ENCODE measurements at regions not wholly inside any gene's neighbourhood (a gene's known extent, or its start where the extent isn't known, plus 50 kb on each side); places are given as distances from the start of the nearest gene placed in this dataset.

- H3K27me3 Mint-ChIP-seq, result peaks cover 22% of the 10 kb centered on the region
- H3K9me3 Mint-ChIP-seq, result peaks cover 15% of the 10 kb centered on the region
- H3K4me1 Mint-ChIP-seq, result no peaks in the 10 kb centered on the region
- no peak overlapping the region for H3K27ac Mint-ChIP-seq
- H3K36me3 Mint-ChIP-seq (ENCODE audit: low read depth), result no peaks in the 10 kb centered on the region
- CTCF ChIA-PET, result interaction anchor here (1.2 kb wide), 1 partner anchor 257 kb away, joined by 3 read pairs; no protein-coding TSS in a partner anchor
- POLR2A ChIA-PET, result no interaction called here
- DNase-seq, result no peak
- no peak overlapping the region for H3K4me3 Mint-ChIP-seq
Measured at GRCh38 chr10:30256084-30256483, 93.0 kb downstream of the MTPAP start.

- Mint-ChIP-seq H3K27ac (no peak overlapping the region), H3K9me3 (peaks cover 15% of the 10 kb centered on the region), H3K36me3 (ENCODE audit: low read depth) (no peaks in the 10 kb centered on the region), H3K27me3 (peaks cover 23% of the 10 kb centered on the region), H3K4me3 (no peak overlapping the region), H3K4me1 (no peaks in the 10 kb centered on the region)
- ChIA-PET CTCF (interaction anchor here (0.7 to 1.2 kb wide), 3 partner anchors 70 to 256 kb away, joined by 3 to 7 read pairs (median 5); no protein-coding TSS in a partner anchor), POLR2A (no interaction called here)
- no peak for DNase-seq
Measured at GRCh38 chr10:30254926-30255325, 94.2 kb downstream of the MTPAP start.

- ChIA-PET CTCF (no interaction called here), POLR2A (no interaction called here)
- Mint-ChIP-seq H3K9me3 (peaks cover 11% of the 10 kb centered on the region), H3K27ac (no peak overlapping the region), H3K36me3 (ENCODE audit: low read depth) (peaks cover 3% of the 10 kb centered on the region), H3K27me3 (peaks cover 12% of the 10 kb centered on the region), H3K4me3 (no peak overlapping the region), H3K4me1 (peaks cover 8% of the 10 kb centered on the region)
- no peak for DNase-seq
Measured at GRCh38 chr10:30248728-30249127, 100.3 kb downstream of the MTPAP start.

- Mint-ChIP-seq H3K4me3 (no peak overlapping the region), H3K27me3 (peaks cover 12% of the 10 kb centered on the region), H3K9me3 (peaks cover 11% of the 10 kb centered on the region), H3K27ac (no peak overlapping the region), H3K4me1 (peaks cover 8% of the 10 kb centered on the region), H3K36me3 (ENCODE audit: low read depth) (peaks cover 3% of the 10 kb centered on the region)
- DNase-seq, result no peak
- POLR2A ChIA-PET, result no interaction called here
- CTCF ChIA-PET, result no interaction called here
Measured at GRCh38 chr10:30247704-30248103, 101.4 kb downstream of the MTPAP start.

GRCh38 chr10:30241422-30242110 is 107.5 kb downstream of the MTPAP start:
- H3K4me3 Mint-ChIP-seq, result no peak overlapping the region
- no peaks in the 10 kb centered on the region for H3K36me3 Mint-ChIP-seq (ENCODE audit: low read depth)
- H3K4me1 Mint-ChIP-seq, result no peaks in the 10 kb centered on the region
- ChIA-PET CTCF (interaction anchor here (0.7 to 3.5 kb wide), 7 partner anchors 11 to 243 kb away, joined by 3 to 21 read pairs (median 4); no protein-coding TSS in a partner anchor), POLR2A (no interaction called here)
- no peaks in the 10 kb centered on the region for H3K9me3 Mint-ChIP-seq
- H3K27ac Mint-ChIP-seq, result no peak overlapping the region
- no peak for DNase-seq
- peaks cover 12% of the 10 kb centered on the region for H3K27me3 Mint-ChIP-seq

GRCh38 chr10:30238836-30239235 is 110.2 kb downstream of the MTPAP start:
- peaks cover 17% of the 10 kb centered on the region for H3K27me3 Mint-ChIP-seq
- H3K4me1 Mint-ChIP-seq, result no peaks in the 10 kb centered on the region
- no peaks in the 10 kb centered on the region for H3K9me3 Mint-ChIP-seq
- H3K36me3 Mint-ChIP-seq (ENCODE audit: low read depth), result no peaks in the 10 kb centered on the region
- POLR2A ChIA-PET, result no interaction called here
- no peak overlapping the region for H3K4me3 Mint-ChIP-seq
- CTCF ChIA-PET, result interaction anchor here (1.0 kb wide), 1 partner anchor 227 kb away, joined by 3 read pairs; no protein-coding TSS in a partner anchor
- no peak overlapping the region for H3K27ac Mint-ChIP-seq
- DNase-seq, result no peak

GRCh38 chr10:30233186-30233959 is 115.7 kb downstream of the MTPAP start:
- H3K9me3 Mint-ChIP-seq, result no peaks in the 10 kb centered on the region
- no peak overlapping the region for H3K4me3 Mint-ChIP-seq
- POLR2A ChIA-PET, result no interaction called here
- H3K36me3 Mint-ChIP-seq (ENCODE audit: low read depth), result no peaks in the 10 kb centered on the region
- DNase-seq, result no peak
- peaks cover 11% of the 10 kb centered on the region for H3K27me3 Mint-ChIP-seq
- no peak overlapping the region for H3K27ac Mint-ChIP-seq
- H3K4me1 Mint-ChIP-seq, result peaks cover 22% of the 10 kb centered on the region
- CTCF ChIA-PET, result interaction anchor here (0.5 to 1.0 kb wide), 2 partner anchors 235 to 512 kb away, joined by 3 to 4 read pairs; no protein-coding TSS in a partner anchor

GRCh38 chr10:30231709-30232108 is 117.4 kb downstream of the MTPAP start:
- Mint-ChIP-seq H3K4me1 (peaks cover 22% of the 10 kb centered on the region), H3K4me3 (no peak overlapping the region), H3K9me3 (no peaks in the 10 kb centered on the region), H3K27ac (no peak overlapping the region), H3K36me3 (ENCODE audit: low read depth) (no peaks in the 10 kb centered on the region), H3K27me3 (peaks cover 7% of the 10 kb centered on the region)
- POLR2A ChIA-PET, result interaction anchor here (0.8 kb wide), 1 partner anchor 205 kb away, joined by 3 read pairs; no protein-coding TSS in a partner anchor
- DNase-seq, result no peak
- CTCF ChIA-PET, result interaction anchor here (1.1 to 4.7 kb wide), 4 partner anchors 9 to 233 kb away, joined by 3 to 21 read pairs (median 6); no protein-coding TSS in a partner anchor

GRCh38 chr10:30231071-30231652 is 117.9 kb downstream of the MTPAP start:
- Mint-ChIP-seq H3K4me3 (no peak overlapping the region), H3K27me3 (peaks cover 7% of the 10 kb centered on the region), H3K4me1 (peaks cover 22% of the 10 kb centered on the region), H3K27ac (peak overlapping the region; percentile 61), H3K36me3 (ENCODE audit: low read depth) (no peaks in the 10 kb centered on the region), H3K9me3 (no peaks in the 10 kb centered on the region)
- POLR2A ChIA-PET, result interaction anchor here (0.8 kb wide), 1 partner anchor 204 kb away, joined by 3 read pairs; no protein-coding TSS in a partner anchor
- no peak for DNase-seq
- CTCF ChIA-PET, result interaction anchor here (1.1 to 4.7 kb wide), 4 partner anchors 9 to 233 kb away, joined by 3 to 21 read pairs (median 6); no protein-coding TSS in a partner anchor

- no peaks in the 10 kb centered on the region for H3K9me3 Mint-ChIP-seq
- H3K4me1 Mint-ChIP-seq, result peaks cover 22% of the 10 kb centered on the region
- H3K27me3 Mint-ChIP-seq, result peaks cover under 1% of the 10 kb centered on the region
- no peak for DNase-seq
- ChIA-PET CTCF (interaction anchor here (0.6 to 4.7 kb wide), 3 partner anchors 11 to 314 kb away, joined by 3 to 21 read pairs (median 5); no protein-coding TSS in a partner anchor), POLR2A (no interaction called here)
- H3K4me3 Mint-ChIP-seq, result no peak overlapping the region
- H3K27ac Mint-ChIP-seq, result no peak overlapping the region
- no peaks in the 10 kb centered on the region for H3K36me3 Mint-ChIP-seq (ENCODE audit: low read depth)
Measured at GRCh38 chr10:30229536-30229935, 119.5 kb downstream of the MTPAP start.

- DNase-seq, result no peak
- H3K4me3 Mint-ChIP-seq, result no peak overlapping the region
- POLR2A ChIA-PET, result no interaction called here
- no peaks in the 10 kb centered on the region for H3K36me3 Mint-ChIP-seq (ENCODE audit: low read depth)
- no peak overlapping the region for H3K27ac Mint-ChIP-seq
- CTCF ChIA-PET, result interaction anchor here (4.7 kb wide), 1 partner anchor 12 kb away, joined by 21 read pairs; no protein-coding TSS in a partner anchor
- H3K4me1 Mint-ChIP-seq, result peaks cover 22% of the 10 kb centered on the region
- no peaks in the 10 kb centered on the region for H3K9me3 Mint-ChIP-seq
- H3K27me3 Mint-ChIP-seq, result peaks cover 3% of the 10 kb centered on the region
Measured at GRCh38 chr10:30228417-30229036, 120.6 kb downstream of the MTPAP start.

GRCh38 chr10:30227481-30227880 is 121.6 kb downstream of the MTPAP start:
- H3K4me1 Mint-ChIP-seq, result peaks cover 22% of the 10 kb centered on the region
- ChIA-PET CTCF (interaction anchor here (0.7 to 1.3 kb wide), 2 partner anchors 8 to 48 kb away, joined by 3 read pairs; no protein-coding TSS in a partner anchor), POLR2A (no interaction called here)
- H3K27me3 Mint-ChIP-seq, result peaks cover 6% of the 10 kb centered on the region
- H3K9me3 Mint-ChIP-seq, result no peaks in the 10 kb centered on the region
- no peaks in the 10 kb centered on the region for H3K36me3 Mint-ChIP-seq (ENCODE audit: low read depth)
- DNase-seq, result no peak
- no peak overlapping the region for H3K4me3 Mint-ChIP-seq
- H3K27ac Mint-ChIP-seq, result no peak overlapping the region

All from activated CD4-positive, alpha-beta T cell treated with anti-CD3 and anti-CD28 coated beads, Interleukin-2, amount 10 ng/mL, durations not matched to agents 7 days and 5 days (primary cell).